HG02973 (cell line): ENCODE measurements at regions not wholly inside any gene's neighbourhood (a gene's known extent, or its start where the extent isn't known, plus 50 kb on each side); places are given as distances from the start of the nearest gene placed in this dataset.
A peak's percentile ranks its signal among the peaks of the same experiment; 100 is the strongest.
"Not testable (repeated sequence)": the region's sequence is repeated elsewhere in the genome, so short reads cannot be mapped to it uniquely, and the experiment has no call there.

Source experiments
- ATAC-seq: cut with Tn5 transposase; IDR thresholded peaks from one replicate; pipeline ENCODE4 v1.9.1; 2021; ENCODE audit warnings: moderate library complexity; ENCODE audit not compliant: unreplicated experiment

DNA sequence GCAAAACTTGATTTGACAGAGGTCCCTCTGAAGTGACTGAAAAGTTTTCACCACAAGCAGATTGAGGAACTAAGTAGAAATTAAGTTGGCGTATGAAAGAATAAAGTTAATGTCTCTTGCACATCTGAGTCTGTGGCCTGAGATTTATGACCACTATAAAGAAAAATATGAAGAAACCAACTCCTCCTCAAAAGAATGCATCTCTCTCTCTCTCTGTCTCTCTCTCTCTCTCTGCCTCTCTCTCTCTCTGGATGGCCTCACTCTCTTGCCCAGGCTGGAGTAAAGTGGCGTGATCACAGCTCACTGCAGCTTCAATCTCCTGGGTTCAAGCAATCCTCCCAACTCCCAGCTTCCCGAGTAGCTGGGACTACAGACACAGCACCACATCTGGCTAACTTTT lies 55.2 kb downstream of the RPL22L1 start:
- ATAC-seq, result no peak

DNA sequence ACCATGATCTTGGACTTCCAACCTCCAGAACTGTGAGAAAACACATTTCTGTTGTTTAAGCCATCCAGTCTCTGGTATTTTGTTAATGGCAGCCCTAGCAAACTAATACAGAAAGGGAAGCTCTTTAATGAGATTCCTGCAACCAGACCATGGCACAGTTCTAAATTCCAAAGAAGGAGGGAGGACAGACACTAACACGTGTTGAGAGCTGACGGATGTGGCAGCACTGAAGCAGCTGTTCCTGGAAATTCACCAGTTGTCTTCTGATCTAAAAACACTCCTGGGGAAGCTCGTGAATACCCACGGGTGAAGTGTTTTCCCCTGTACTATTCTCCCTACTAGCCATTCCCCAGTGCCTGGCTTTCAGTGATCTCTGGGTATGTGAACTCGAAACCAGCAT lies 56.7 kb downstream of the RPL22L1 start:
- ATAC-seq, result no peak

DNA sequence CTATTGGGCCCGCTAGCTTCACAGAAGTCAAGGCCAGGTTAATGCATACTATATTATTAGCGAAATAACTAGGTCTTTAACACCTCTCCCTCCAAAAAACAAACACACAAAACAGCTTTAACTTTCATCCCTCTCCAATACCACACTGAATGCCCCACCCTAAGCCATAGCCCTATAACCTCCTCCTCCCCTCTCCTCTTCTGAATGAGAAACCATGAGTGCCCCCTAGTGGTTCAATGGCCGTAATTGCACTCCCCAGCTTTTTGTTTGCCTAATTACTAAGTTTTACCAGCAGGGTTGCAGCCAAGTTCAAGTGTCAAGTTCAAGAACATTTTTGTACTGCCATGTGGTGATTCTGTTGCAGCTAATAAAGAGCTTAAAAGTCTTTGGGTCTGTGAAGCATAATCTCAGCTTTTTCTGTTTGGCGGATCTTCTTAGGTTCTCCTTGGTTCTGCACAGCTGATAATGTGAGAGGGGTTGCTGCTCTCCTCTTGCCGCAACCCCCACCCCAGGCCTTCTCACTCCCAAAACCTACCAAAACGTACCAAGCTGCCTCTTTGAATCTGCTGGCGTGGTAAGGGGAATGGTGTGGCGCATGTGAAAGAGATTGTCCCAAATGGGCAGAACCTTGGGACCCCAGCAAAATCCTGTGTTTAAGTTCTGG lies 57.9 kb downstream of the RPL22L1 start:
- peak; percentile 71 for ATAC-seq

DNA sequence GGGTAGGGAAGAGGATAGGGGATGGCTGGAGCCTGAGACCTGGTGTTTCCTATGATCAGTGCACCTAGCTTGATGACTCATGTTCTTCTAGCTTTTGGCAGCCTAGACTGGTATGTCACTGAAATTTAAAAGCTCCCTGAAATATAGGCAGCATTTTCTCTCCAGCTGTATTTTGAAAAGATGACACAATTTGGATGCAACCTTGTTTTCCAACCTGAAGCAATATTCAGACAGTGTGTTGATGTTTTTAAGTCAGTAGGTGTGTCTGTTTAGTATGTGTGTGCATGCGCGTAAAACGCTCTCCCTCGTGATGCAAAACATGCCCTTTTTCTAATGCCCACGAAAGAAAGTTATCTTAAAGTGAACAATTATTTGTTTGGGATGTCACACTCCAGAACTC lies 58.5 kb downstream of the RPL22L1 start:
- ATAC-seq, result no peak

DNA sequence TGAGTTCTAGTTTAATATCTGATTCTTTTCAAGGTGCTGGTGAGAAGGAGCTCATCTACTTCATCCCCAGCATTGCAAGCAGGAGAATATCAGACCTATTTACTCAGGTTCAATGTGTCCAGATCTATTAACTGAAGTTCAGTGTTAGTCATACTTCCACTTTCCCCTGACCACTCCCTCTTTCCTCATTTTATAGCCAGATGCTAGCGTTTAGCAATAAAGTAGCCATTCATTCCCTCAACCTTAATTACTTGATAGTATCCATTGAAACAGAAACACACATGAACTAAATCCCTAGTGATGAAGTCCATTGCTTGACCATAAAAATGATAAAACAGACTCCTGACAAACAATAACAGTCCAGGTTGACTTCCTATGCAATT lies 60.0 kb downstream of the RPL22L1 start:
- no peak for ATAC-seq

DNA sequence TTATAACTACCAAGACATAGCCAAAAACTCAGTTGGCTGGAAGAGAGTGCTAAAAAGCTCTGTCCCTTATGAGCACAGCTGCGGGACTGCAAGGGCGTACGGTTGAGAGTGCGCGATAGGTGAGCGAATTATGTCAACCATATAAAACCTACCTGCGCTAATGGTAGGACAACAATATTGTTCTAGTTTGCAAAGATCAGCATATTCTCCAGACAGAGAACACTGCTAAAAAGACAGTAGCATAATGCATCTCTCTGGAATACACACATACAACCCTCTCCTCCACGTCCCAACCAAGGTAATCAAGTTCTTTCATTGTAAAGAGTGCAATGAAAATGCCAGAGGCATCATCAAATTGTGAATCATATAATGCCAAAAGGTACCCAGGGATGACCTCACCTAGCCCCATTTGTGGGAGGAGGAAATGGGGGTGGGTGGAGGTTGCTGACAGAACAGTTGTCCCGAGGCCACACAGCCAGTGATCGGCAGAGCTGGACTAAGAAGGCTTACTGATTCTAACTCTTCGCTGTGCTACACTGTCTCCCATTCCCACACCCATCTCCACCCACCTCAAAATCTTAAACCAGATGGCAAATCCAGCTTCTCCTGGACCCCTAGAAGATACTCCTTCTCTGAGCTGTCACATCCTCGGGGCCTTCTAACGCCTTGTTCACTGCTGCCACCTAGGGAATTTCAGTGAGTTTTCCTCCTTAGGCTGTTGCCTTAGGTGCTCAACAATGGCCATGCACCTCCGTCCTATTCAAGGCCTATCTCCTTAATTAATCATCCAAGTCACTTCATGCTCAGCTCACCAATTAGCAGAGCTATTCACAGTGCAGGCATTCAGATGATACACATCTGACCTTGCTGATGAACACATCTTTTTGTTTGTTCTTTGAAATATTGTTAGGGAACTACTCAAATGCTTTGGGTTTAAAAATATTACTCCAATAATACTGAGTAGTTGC lies 60.7 kb downstream of the RPL22L1 start:
- ATAC-seq, result no peak

DNA sequence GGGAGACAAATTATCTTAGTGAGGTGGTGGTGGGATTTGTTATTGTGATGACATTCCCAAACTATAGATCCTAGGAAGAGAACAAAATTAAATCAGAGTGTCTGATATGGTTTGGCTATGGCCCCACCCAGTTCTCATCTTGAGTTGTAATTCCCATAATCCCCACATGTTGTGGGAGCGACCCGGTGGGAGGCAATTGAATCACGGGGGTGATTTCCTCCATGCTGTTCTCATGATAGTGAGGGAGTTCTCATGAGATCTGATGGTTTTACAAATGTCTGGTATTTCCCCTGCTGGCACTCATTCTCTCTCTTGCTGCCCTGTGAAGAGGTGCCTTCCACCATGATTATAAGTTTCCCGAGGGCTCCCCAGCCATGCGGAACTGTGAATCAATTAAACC lies 62.0 kb downstream of the RPL22L1 start:
- no peak for ATAC-seq

DNA sequence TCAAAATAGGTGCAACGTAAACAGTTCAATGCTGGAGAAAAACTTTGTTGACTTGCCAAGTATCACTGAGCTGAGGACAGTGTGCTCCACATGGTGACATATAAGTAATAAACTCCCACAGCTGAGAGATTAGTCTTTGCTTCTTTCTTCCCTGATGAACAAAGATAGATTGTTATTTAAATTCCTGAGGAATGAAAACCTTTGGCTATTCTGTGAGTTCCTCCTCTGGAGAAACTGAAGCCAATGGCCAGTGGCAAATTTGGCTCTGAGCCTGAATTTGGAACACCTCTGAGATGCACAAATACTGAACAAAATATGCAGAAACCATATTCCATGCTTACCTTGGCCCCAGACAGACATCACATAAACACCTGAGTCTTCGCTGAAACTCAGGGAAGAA lies 63.3 kb downstream of the RPL22L1 start:
- no peak for ATAC-seq

DNA sequence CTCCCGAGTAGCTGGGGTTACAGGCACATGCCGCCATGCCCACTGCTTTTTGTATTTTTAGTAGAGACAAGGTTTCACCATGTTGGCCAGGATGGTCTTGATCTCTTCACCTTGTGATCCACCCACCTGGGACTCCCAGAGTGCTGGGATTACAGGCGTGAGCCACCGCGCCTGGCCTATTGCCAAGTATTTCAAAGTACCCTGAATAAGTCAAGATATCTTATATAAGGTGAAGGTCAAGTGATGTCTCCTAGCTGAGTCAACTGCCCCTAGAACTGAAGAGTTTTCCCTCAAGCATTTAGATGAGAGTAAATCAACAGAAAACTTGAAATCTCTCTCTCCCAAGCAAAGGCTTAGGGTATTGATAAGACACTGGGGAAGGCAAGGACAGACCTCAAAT lies 63.9 kb downstream of the RPL22L1 start:
- no peak for ATAC-seq

DNA sequence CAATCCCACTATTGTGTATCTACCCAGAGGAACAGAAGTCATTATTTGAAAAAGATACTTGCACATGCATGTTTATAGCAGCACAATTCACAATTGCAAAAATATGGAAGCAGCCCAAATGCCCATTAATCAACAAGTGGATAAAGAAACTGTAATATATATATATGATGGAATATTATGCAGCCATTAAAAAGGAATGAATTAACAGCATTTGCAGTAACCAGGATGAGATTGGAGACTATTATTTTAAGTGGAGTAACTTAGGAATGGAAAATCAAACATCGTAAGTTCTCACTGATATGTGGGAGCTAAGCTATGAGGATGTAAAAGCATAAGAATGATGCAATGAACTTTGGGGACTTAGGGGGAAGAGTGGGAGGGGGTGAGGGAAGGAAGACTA lies 64.7 kb downstream of the RPL22L1 start:
- not testable (repeated sequence) for ATAC-seq

DNA sequence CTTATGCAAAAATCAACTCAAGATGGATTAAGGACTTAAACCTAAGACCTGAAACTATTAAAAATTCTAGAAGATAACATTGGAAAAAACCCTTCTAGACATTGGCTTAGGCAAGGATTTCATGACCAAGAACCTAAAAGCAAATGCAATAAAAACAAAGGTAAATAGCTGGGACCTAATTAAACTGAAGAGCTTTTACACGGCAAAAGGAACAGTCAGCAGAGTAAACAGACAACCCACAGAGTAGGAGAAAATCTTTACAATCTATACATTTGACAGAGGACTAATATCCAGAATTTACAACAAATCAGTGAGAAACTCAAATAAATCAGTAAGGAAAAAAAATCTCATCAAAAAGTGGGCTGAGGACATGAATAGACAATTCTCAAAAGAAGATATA lies 65.4 kb downstream of the RPL22L1 start:
- ATAC-seq, result not testable (repeated sequence)

DNA sequence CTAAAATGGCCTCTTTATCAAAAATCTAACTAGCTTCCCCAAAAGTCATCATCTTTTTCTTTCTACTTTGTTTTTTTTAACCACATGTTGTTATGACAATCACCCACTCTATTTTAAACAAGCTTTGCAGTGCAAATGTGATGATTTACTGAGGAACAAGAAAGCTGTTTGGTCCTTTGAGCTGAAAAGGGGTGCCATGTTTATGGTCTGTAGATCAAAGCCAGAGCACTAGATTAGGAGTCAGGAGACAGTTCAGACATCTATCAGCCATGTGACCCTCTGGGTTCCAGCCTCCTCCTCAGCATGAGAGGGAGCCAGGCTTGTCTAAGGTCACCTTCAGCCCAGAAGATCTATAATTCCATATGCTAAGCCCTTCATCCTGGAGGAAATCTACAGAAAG lies 65.9 kb downstream of the RPL22L1 start:
- ATAC-seq, result no peak

DNA sequence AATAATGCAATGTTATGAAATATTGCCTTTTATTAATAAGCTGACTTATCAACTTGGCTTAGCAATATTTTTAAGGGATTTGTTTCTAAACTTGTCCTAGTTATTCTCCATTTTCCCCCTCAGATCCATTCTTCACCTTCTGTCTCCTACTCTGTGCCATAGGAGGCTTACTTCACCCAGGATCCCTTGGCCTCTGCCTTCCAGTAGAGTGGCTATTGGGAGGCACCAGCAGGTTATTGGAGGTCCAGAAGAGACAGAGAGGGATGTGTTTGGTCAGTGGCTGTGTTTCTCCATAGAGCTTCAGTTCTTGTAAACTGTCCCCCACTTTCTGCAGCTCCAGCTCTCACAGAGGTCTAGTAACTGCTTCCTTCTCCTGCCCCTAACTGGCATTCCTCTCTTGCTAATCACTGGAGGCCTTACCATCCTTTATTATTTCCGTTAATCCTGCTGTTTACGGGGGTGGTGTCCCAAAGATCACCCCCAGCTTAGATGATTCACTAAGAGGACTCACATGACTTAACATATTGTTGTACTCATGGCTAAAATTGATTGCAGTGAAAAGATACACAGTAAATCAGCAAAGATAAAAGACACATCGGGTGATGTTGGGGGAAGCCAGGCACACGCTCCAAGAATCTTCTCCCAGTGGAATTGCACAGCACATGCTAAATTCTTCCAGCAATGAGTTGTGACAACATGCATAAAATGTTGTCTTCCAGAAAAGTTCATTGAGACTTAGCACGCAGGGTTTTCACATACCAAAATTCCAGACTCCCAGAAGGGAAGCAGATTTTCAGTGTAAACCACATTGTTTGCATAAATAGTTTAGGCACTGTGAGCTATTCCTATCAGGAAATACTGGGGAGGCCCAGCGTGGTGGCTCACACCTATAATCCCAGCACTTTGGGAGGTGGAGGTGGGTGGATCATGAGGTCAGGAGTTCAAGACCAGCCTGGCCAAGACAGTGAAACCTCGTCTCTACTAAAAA lies 67.5 kb downstream of the RPL22L1 start:
- ATAC-seq, result no peak

DNA sequence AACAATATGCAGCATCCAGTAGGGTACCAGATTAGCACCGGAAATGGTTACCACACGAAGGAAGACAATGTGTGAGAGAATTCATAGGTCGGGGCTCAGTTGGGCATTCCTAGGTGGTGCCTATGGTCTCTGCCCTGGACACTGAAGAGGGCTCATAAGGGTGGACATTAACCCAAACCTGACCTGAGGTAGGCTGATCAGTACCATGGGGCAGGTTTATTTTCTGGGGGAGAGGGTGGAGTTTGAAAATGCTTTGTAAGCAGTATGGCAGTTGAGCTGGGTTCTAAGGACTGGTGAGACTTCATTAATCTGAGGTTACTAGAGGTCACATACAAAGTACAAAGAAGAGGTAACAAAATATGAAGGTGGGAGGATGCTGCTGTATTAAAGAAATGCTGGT lies 68.4 kb downstream of the RPL22L1 start:
- ATAC-seq, result no peak

DNA sequence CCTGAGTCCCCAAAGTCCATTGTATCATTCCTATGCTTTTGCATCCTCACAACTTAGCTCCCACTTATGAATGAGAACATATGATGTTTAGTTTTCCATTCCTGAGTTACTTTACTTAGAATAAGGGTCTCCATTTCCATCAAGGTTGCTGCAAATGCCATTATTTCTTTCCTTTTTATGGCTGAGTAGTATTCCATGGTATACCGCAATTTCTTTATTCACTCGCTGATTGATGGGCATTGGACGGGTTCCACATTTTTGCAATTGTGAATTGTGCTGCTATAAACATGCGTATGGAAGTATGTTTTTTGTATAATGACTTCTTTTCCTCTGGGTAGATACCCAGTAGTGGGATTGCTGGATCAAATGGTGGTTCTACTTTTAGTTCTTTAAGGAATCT lies 69.7 kb downstream of the RPL22L1 start:
- ATAC-seq, result not testable (repeated sequence)

DNA sequence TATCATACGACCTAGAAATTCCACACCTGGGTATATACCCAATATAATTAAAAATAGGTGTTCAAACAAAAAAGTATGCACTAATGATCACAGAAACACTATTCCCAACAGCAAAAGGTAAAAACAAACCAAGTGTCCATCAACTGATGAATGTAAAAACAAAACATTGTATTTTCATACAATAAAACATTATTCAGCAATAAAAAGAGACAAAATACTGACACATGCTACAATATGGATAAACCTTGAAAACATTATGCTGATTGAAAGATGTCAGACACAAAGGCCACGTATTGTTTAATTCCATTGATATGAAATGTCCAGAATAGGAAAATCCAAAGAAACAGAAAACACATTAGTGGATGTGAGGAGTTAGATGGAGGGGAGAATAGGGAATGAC lies 71.0 kb downstream of the RPL22L1 start:
- ATAC-seq, result no peak

DNA sequence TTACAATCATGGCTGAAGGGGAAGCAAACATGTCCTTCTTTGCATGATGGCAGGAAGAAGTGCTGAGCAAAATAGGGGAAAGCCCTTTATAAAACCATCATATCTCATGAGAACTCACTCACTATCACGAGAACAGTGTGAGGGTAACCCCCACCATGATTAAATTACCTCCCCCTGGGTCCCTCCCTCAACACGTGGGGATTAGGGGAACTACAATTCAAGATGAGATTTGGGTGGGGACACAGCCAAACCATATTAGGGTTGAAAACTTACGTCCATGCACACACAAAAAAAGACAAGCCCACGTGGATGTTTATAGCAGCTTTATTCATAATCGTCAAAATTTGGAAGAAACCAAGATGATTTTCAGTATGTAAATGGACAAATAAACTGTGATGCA lies 72.3 kb downstream of the RPL22L1 start:
- no peak for ATAC-seq

DNA sequence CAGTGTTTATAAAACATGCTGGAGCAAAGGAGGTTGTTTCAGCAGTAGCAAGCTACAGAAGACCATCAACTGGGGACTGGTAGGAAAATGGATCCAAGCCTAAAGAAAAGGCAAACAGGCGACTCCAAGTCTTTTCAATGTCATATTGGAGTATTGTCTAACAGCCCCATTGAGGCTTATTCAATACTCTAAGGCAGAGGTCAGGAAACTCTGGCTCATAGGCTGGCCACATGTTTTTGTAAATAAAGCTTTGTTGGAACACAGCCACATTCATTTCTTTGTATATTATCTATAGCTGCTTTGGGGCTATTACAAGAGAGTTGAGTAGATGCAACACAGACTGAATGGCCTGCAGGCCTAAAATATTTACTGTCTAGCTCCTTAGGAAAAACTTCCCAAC lies 77.5 kb downstream of the RPL22L1 start:
- ATAC-seq, result no peak

DNA sequence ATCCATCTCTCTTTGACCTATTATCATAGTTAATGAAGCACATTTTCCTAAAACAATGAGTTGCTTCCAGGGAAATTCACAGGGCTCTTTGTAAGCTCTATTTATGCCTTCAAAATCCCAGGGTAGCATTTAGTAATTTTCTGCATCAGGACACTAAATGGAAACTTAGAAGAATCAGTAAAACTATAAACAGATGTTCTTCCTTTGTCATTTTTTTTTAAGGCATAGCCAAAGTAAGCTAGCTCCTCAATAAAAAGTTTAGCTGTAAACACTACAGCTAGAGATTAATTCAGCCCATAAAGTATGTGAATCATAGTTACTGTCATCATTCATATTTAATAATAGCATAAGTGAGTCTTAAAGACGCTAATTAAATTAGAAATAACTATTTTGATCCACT lies 79.3 kb downstream of the RPL22L1 start:
- no peak for ATAC-seq

DNA sequence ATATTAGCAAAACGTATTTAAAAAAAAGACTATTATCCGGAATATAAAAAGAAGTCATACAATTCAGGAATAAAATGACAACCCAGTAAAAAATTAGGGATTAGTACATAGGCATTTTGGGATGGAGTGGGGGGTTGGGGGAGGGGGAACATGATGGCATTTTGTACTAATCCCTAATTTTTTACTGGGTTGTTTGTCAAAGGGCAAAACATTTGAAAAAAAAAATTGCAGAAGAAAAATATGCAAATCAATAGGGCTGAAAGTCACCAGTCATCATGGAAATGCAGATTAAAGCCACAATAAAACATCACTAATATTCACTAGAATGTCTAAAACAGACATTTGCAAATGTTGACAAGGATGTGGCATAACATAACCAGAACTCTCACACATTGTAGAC lies 82.5 kb downstream of the RPL22L1 start:
- ATAC-seq, result no peak

DNA sequence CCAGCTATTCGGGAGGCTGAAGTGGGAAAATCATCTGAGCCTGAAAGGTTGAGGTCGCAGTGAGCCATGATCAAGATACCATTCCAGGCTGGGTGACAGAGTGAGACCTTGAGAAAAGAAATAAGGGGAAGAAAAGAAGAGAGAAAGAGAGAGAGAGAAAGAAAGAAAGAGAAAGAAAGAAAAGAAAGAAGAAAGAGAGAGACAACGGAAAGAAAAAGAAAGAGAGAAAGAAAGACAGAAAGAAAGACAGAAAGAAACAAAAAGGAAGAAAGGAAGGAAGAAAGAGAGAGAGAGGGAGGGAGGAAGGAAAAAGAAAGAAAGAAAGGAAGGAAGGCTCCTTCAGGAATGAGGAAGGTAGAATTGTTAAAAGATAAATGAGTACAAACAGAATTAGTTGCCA lies 84.5 kb downstream of the RPL22L1 start:
- ATAC-seq, result no peak
